Activated gamma-delta T cell treated with Interleukin-2 at 50 U/mL for 16 hours (primary cell): ENCODE measurements at regions not wholly inside any gene's neighbourhood (a gene's known extent, or its start where the extent isn't known, plus 50 kb on each side); places are given as distances from the start of the nearest gene placed in this dataset.
"Not testable (repeated sequence)": the region's sequence is repeated elsewhere in the genome, so short reads cannot be mapped to it uniquely, and the experiment has no call there.

ENCODE experiments used
- DNase-seq: peaks from one replicate; pipeline ENCODE4 v3.0.0-alpha.2; 2020

GRCh38 chr5:40453689-40454088, 226.0 kb upstream of the PTGER4 start:
- DNase-seq, result no peak

- DNase-seq, result no peak
Measured at GRCh38 chr5:40452874-40453624, 226.7 kb upstream of the PTGER4 start.

DNA sequence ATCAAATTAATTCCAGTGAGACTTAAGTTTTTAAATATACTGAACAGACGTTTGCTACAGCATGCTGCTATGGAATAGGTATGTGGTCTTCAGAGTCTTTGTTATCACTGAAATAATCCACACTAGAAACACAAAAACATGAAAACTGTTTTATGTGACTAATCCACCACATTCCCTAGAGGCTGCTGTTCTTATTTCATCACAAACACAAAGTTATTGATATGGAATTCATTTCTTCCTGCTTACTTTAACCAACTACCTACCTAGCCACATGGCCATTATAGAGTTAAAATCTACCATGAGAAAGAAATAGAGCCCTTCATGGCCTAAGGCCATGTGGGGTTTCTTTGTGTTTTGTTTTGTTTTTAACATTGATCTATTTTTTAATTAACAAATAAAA, 232.3 kb upstream of the PTGER4 start:
- no peak for DNase-seq

DNA sequence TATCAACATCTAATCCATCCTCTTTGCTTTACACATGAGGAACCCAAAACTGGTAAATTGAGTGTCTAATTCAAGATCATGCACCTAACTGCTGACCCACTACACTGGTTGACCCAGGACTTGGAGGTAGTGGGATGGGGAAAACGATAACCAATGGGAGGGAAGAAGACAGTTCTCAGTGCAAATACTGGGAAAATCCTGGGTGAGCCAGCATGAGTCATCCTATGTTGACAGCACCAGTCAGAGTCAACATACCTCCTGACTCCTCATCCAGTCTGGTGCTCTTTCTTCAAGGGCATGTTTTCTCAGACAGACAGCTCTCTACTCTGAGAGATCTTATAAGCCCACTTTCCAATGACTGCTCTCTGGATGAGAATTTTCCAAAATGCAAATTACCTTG, 232.8 kb upstream of the PTGER4 start:
- no peak for DNase-seq

GRCh38 chr5:40442346-40442745, 237.4 kb upstream of the PTGER4 start:
- no peak for DNase-seq

DNA sequence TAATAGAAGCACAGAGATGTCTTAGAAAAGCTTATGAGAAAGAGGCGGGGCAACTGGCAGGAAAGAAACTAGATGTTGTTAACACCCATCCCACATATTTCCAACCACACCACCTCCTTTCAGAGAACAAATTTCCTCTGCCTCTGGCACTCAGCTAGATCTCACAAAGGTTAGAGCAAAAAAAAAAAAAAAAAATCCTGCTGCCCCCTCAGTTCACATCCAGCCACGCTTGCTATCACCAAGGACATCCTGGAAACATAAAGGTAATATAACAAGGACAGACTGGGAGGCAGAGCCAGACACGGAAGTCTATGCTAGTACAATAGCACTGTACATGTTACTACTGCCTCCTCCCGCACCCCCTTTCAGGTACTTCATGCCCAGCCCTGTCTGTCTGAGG, 238.0 kb upstream of the PTGER4 start:
- DNase-seq, result peak; percentile 10

DNA sequence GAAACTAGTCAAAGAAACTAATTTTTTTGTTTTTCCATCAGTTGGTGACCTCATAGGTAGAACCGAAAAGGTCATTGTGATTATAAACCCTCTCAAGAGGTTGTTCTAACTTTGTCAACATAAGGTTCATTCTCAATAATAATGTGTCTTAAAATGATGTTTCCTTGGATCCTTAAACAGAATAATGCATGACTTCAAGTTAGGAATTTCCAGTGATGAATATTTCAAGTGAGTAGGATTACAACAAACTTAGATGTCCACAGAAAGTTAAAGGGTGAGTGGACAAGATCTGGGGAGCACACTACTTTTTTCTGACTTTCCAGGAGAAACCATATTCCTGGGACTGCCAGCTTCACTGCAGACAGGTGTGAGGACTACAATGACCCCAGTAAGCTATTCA, 239.0 kb upstream of the PTGER4 start:
- no peak for DNase-seq

DNA sequence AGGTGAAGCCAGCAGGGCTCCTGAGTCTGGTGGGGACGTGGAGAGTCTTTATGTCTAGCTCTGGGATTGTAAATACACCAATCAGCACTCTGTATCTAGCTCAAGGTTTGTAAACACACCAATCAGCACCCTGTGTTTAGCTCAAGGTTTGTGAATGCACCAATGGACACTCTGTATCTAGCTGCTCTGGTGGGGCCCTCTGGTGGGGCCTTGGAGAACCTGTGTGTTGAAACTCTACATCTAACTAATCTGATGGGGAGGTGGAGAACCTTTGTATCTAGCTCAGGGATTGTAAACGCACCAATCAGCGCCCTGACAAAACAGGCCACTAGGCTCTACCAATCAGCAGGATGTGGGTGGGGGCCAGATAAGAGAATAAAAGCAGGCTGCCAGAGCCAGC, 240.6 kb upstream of the PTGER4 start:
- not testable (repeated sequence) for DNase-seq

DNA sequence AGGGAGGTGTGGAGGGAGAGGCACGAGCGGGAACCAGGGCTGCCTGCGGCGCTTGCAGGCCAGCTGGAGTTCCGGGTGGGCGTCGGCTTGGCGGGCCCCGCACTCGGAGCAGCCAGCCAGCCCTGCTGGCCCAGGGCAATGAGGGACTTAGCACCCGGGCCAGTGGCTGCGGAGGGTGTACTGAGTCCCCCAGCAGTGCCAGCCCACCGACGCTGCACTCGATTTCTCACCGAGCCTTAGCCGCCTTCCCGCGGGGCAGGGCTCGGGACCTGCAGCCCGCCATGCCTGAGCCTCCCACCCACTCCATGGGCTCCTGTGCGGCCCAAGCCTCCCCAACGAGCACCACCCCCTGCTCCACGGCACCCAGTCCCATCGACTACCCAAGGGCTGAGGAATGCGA, 241.1 kb upstream of the PTGER4 start:
- not testable (repeated sequence) for DNase-seq

GRCh38 chr5:40437452-40437861, 242.3 kb upstream of the PTGER4 start:
- DNase-seq, result peak; percentile 9

DNA sequence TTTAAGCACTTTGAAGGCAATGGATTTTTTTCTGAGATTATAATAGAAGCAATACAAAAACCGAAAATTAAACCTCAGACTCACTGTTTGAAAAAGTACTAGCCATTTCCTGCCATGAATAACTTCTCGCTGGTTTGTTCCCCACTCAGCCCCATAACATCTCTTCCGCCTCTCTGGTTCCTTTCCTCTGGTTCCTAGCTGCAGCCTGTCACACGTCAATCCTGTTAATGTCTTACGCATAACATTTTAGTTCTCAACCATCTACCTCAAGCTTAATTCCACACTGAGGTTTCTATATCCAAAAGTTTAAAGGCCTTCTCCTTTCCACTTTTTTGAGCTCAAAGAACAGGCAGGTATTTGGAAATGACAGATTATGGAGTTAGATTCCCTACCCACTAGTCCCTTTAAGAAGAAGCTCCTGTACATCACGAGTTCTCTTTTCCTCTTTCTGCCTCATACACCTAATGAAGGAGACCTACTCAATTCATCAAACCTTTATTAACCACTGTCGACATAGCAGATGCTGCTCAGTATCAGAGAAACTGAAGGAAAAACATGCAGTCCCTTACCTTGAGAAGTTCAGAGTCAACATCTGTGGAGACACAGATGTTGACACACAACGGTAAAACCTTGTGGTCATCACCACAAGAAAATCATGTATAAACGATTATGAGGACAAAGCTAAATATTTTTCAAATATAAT, 243.0 kb upstream of the PTGER4 start:
- peak; percentile 33 for DNase-seq

DNA sequence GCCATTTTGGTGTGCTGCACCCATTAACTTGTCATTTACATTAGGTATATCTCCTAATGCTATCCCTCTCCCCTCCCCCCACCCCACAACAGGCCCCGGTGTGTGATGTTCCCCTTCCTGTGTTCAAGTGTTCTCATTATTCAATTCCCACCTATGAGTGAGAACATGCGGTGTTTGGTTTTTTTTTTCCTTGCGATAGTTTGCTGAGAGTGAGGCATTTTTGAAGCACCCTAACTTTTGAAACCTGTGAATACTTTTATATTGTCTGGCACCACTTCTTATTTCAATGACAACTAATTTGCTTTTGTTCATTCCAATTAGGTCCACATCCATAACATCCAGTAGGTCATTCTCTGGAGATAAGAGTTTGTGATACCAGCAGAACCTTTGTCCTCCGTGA, 244.0 kb upstream of the PTGER4 start:
- not testable (repeated sequence) for DNase-seq

DNA sequence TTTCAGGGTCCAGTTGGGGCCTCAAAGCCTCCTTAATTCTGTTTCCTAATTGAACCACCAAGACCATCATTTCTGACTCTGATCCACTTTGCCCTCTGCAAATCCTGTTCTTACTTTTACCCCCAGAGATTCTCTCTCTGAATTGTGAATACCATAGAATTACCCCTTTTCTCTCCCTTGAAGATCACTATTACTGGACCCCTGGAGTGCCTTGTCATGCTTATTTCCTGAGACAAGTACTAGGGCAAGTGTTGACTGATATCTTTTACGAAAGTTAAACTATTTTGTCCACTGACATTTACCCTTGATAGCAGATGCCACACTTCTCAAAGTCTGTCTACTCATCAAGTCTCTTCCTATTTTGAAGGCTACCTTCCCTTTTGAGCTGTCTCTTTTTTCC, 246.9 kb upstream of the PTGER4 start:
- DNase-seq, result no peak

DNA sequence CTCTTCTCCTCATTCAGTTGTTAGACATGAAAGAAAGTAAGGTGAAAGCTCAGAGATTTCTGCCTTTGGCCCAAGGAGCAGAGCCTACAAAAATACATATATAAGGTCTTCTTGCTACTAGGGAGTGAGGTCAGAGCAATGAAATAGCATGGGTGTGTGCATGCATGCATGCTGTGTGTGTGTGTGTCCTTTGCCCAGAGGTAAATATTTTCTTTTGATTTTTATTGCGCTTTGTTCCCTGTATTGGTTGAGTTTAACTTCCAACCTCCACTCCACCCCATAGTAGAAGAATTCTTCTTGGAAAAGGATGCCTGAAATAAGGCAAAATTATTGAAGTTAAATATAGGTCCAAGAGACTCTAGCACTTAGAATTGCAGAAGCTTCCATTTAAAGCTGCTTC, 248.0 kb upstream of the PTGER4 start:
- DNase-seq, result no peak

GRCh38 chr5:40430101-40430710, 249.5 kb upstream of the PTGER4 start:
- no peak for DNase-seq

DNA sequence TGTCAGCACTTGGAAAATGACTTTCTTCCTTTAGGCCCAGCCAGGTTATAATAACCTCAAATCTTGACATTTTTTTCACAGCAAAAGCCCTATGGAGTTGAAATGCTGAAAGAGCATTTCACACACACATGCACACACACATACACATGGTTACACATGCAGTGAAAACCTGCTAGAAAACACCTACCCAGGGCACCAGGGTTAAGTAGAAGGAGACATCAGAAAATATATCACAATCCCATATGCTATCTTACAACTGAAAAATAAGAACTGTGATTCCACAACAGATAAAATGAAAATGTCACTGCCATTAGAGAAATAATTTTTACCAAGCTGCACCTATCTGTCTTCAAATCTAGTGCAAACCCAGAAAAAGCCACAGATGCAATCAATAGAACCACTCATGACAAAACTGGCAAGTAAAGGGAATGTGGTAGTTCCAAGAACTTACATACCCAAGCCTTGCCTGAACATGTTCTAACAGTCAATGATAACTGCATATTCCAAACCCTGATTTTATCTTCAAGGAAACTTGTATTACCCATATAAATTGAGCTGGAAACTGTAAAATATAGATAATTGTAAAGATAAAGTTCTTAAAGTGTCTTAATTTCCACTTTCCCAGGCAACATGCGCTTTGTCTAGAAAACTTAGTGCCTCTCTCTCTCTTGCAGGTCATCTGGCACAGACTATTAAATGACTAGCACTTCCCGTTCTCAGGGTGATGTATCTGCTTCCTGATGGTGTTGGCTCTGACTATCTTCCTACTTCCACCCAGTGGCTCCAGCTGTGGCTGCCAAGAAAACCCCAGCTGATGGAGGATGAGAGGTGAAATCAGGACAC, 250.2 kb upstream of the PTGER4 start:
- DNase-seq, result no peak

- DNase-seq, result no peak
Measured at GRCh38 chr5:40428815-40429214, 250.9 kb upstream of the PTGER4 start.

GRCh38 chr5:40428126-40428525, 251.6 kb upstream of the PTGER4 start:
- DNase-seq, result no peak

- not testable (repeated sequence) for DNase-seq
Measured at GRCh38 chr5:40417046-40417810, 262.5 kb upstream of the PTGER4 start.

DNA sequence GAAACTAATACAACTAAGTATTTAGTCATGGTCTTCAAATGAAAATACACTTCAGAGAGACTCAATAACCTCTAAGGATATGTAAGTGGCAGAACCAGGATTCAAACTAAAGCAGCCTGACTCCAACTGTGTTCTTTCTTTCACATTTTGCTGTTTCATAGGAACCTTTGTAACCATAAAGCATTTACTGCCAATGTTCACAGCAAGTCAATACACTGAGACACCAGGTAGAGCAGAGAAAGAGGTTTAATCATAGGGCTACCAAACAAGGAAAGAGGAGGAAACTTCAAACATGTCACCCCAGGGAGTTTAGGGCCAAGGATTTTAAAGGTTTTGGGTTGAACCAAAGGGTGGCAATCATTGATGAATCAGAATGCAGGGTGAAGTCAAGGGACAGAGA, 263.1 kb upstream of the PTGER4 start:
- DNase-seq, result no peak

DNA sequence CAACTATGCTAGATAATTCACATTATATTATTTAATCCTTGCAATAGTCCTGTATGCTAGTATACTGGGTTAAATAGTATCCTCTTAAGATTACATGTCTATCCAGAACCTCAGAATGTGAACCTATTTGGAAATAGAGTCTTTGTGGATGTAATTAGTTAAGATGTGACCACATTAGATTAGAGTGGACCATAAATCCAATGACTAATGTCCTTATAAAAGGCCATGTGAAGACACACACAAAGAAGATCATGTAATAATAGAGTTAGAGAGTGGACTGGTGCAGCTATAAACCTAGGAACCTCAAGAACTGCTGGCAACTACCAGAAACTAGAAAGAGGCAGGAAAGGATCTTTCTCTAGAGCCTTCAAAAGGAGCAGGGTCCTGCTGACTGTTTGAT, 263.6 kb upstream of the PTGER4 start:
- no peak for DNase-seq

- no peak for DNase-seq
Measured at GRCh38 chr5:40414922-40415321, 264.8 kb upstream of the PTGER4 start.
